Heart left ventricle (tissue), 16 donors: ENCODE measurements at regions not wholly inside any gene's neighbourhood (a gene's known extent, or its start where the extent isn't known, plus 50 kb on each side); places are given as distances from the start of the nearest gene placed in this dataset.

Experiments
- ATAC-seq, 4 donors: fragments of 200-7000 bp; cut with Tn5 transposase; one replicate each; pipeline ENCODE4 v1.9.1; 2020 to 2022; ENCODE audit warnings: moderate library complexity in 4 of 4, mild to moderate bottlenecking in 3 of 4, moderate number of reproducible peaks in 1 of 4
- DNase-seq, 5 donors: peaks; one replicate each; pipeline ENCODE4 v3.0.0-alpha.2; 2020
- H3K27ac ChIP-seq, 12 donors: fragments of 200-600 bp; sonication (generic) in 4 of 12; one replicate each; pipeline versions ENCODE4 v1.5.0 to v1.8.0; 2016 to 2022; ENCODE audit warnings: mild to moderate bottlenecking in 2 of 12
- H3K27me3 ChIP-seq, 9 donors: fragments of 200-600 bp; sonication (generic) in 2 of 9; one replicate each; pipeline versions ENCODE4 v1.5.1 to v1.8.0; 2016 to 2022; ENCODE audit warnings: mild to moderate bottlenecking in 3 of 9
- H3K36me3 ChIP-seq, 9 donors: fragments of 200-600 bp; sonication (generic) in 2 of 9; one replicate each; pipeline versions ENCODE4 v1.5.0 to v1.8.0; 2018 to 2022; ENCODE audit warnings: mild to moderate bottlenecking in 2 of 9
- H3K4me1 ChIP-seq, 12 donors: fragments of 200-600 bp; sonication (generic) in 4 of 12; one replicate each; pipeline versions ENCODE4 v1.5.0 to v1.8.0; 2016 to 2022; ENCODE audit warnings: mild to moderate bottlenecking in 3 of 12
- H3K4me3 ChIP-seq, 12 donors: fragments of 200-600 bp; sonication (generic) in 4 of 12; one replicate each; pipeline versions ENCODE4 v1.5.0 to v1.8.0; 2017 to 2022; ENCODE audit warnings: mild to moderate bottlenecking in 9 of 12, moderate library complexity in 4 of 12
- H3K9me3 ChIP-seq, 12 donors: fragments of 200-600 bp; sonication (generic) in 4 of 12; one replicate each; pipeline versions ENCODE4 v1.5.0 to v1.8.0; 2016 to 2022; ENCODE audit warnings: mild to moderate bottlenecking in 1 of 12
- CTCF ChIP-seq, 12 donors: fragments of 200-600 bp; sonication (generic) in 4 of 12; IDR thresholded peaks; one replicate each; pipeline versions ENCODE4 v1.5.0 to v1.8.0; 2018 to 2022; ENCODE audit warnings: antibody characterized with exemption in 12 of 12, mild to moderate bottlenecking in 5 of 12
- POLR2A ChIP-seq, 2 donors: fragments of 450-650 bp; IDR thresholded peaks; one replicate each; pipeline ENCODE4 v1.6.1; 2017; ENCODE audit warnings: antibody characterized with exemption in 2 of 2, mild to moderate bottlenecking in 2 of 2, moderate library complexity in 2 of 2
- WGBS, 4 donors: extraction: QIAGEN DNeasy Blood & Tissue Kit in 2 of 4; methylation state at CpG; one replicate each; pipeline versions ENCODE4 v1.1.5 to v1.1.7; 2013 to 2018; 5-methylcytosine and 5-hydroxymethylcytosine counted together
- intact Hi-C, 10 donors: fragments of 100-400 bp; cut with DNase I; formaldehyde crosslinking; loops; one replicate each; pipeline versions ENCODE4 v1.11.1 to v1.14.2; 2022
- donor health status: ischemic (EF 13 %, LVEDD 7.1; RV severe dilation, severe dysfunction).
- donor health status: healthy with polysubstance abuse.
- donor health status: DM: no; HTN: yes; CAD: no.
- donor health status: DM: no; HTN: no; CAD: no.
- donor health status: ischemic (EF 25% LVEDD 6.9; RV normal size, moderate dysfunction).
- donor health status: ischemic (EF 25% LVEDD 5.7; RV mildly dilated, moderate dysfunction).
- donor health status: healthy.
- donor health status: DM: yes; HTN: yes; CAD: no.
- donor health status: ischemic (EF 35%, LVEDD 5.7; RV mildly dilated, moderate dysfunction).
- donor health status: nonischemic (EF 11% LVEDD 7.7; RV severe dilation, severe dysfunction).
- donor health status: DM: yes; HTN: yes; CAD: no.
- donor health status: PGD.
- donor health status: ischemic (EF 29% LVEDD 5.4; RV normal size, mild dysfunction).
- donor health status: nonischemic (EF 23%, LVEDD 6.1; RV moderate dilation, normal function).

- Histone ChIP-seq H3K4me3 (no peak overlapping the region), H3K27ac (no peak overlapping the region), H3K27me3 (no peaks in the 10 kb centered on the region), H3K4me1 (no peaks in the 10 kb centered on the region), H3K36me3 (no peaks in the 10 kb centered on the region), H3K9me3 (no peaks in the 10 kb centered on the region)
- intact Hi-C loops, result no loop called here
- 85 to 88% (median 87%) methylated on average over 3 of the region's 3 CpGs for WGBS, 4 donors
- no peak for ATAC-seq
- TF ChIP-seq CTCF (IDR thresholded peaks at IDR 0.05) (no peak), POLR2A (IDR thresholded peaks at IDR 0.05) (no peak)
- DNase-seq, result no peak
Observed at GRCh38 chr2:146128216-146128615, 1608.3 kb upstream of the ZEB2 start.

GRCh38 chr2:146125551-146125950, 1605.6 kb upstream of the ZEB2 start:
- no peaks in the 10 kb centered on the region for H3K36me3 ChIP-seq
- H3K9me3 ChIP-seq, result no peaks in the 10 kb centered on the region
- intact Hi-C loops, result no loop called here
- DNase-seq (no peak), ATAC-seq (no peak)
- H3K27ac ChIP-seq, result no peak overlapping the region
- no peaks in the 10 kb centered on the region for H3K27me3 ChIP-seq
- no peaks in the 10 kb centered on the region for H3K4me1 ChIP-seq
- TF ChIP-seq POLR2A (IDR thresholded peaks at IDR 0.05) (no peak), CTCF (IDR thresholded peaks at IDR 0.05) (no peak)
- H3K4me3 ChIP-seq, result no peak overlapping the region

DNA sequence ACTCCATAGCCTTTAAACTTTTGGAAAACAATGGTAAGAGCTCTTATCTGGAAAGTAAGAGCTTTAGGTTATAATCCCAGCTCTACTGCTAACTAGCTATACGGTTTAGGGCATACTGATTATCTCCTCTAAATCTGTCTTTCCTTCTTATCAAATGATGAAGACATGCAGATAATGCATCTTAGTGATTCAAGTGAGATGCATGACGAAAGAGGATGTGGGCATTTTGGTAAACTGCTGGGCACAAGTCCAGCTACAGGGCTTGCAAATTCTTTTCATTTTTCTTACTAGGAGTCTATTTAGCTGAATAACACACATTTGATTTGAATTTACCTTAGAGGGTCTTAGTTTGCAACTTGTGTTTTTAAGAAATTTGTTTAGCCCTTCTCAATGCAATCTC, 1604.8 kb upstream of the ZEB2 start:
- Histone ChIP-seq H3K36me3 (no peaks in the 10 kb centered on the region), H3K4me1 (no peaks in the 10 kb centered on the region), H3K9me3 (no peaks in the 10 kb centered on the region), H3K27me3 (no peaks in the 10 kb centered on the region), H3K27ac (no peak overlapping the region), H3K4me3 (no peak overlapping the region)
- ATAC-seq (no peak), DNase-seq (no peak)
- intact Hi-C loops, result no loop called here
- 50 to 56% (median 54%) methylated on average over 2 of the region's 2 CpGs for WGBS, 4 donors
- TF ChIP-seq POLR2A (IDR thresholded peaks at IDR 0.05) (no peak), CTCF (IDR thresholded peaks at IDR 0.05) (no peak)

DNA sequence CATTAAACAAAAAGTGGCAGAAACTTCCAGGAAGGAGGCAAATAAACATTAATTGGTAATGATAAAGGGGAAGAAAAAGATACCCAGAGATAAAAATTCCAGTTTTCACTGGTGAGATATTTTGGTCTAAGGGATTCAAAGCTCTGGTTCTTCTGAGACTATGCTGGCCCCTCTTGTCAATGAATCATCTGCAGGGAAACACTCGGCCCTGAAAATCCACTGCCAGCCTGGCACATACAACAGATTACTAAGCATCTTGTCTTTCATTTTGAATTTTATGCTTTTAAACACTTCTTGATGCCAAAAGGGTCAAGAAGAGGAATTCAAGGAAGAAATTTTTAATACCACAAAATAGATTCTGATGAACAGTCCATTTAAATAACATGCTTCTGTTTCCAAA, 1603.8 kb upstream of the ZEB2 start:
- DNase-seq, result no peak
- Histone ChIP-seq H3K27ac (no peak overlapping the region), H3K4me1 (no peaks in the 10 kb centered on the region), H3K36me3 (no peaks in the 10 kb centered on the region), H3K9me3 (no peaks in the 10 kb centered on the region), H3K4me3 (no peak overlapping the region), H3K27me3 (no peaks in the 10 kb centered on the region)
- 44 to 66% (median 58%) methylated on average over 1 of the region's 1 CpG for WGBS, 4 donors
- TF ChIP-seq CTCF (IDR thresholded peaks at IDR 0.05), result no peak
- no peak for TF ChIP-seq POLR2A (IDR thresholded peaks at IDR 0.05)
- intact Hi-C loops, result no loop called here
- ATAC-seq, result no peak
